Neural cell (in vitro differentiated cells): ENCODE measurements at regions not wholly inside any gene's neighbourhood (a gene's known extent, or its start where the extent isn't known, plus 50 kb on each side); places are given as distances from the start of the nearest gene placed in this dataset.

Experiments used
- H2AFZ ChIP-seq: fragments of 200-600, 300-800 bp; sonication (generic), shearing (Covaris generic); 2 replicates; pipeline ENCODE4 v1.6.0; 2014; ENCODE audit warnings: low read depth, mild to moderate bottlenecking, antibody characterized with exemption, low read length, moderate library complexity
- H3F3A ChIP-seq: fragments of 200-600 bp; shearing (Covaris generic); 2 replicates; pipeline ENCODE4 v1.6.1; 2016; ENCODE audit warnings: mild to moderate bottlenecking, moderate library complexity, mixed read lengths, antibody characterized with exemption, low read length; ENCODE audit not compliant: insufficient read depth, poor library complexity, severe bottlenecking
- H3K27ac ChIP-seq: fragments of 200-600, 300-800 bp; sonication (generic), shearing (Covaris generic); 2 replicates; pipeline ENCODE4 v1.5.1; 2014; ENCODE audit warnings: mild to moderate bottlenecking, low read length, moderate library complexity
- H3K27me3 ChIP-seq: fragments of 300-800, 200-600 bp; sonication (generic), shearing (Covaris generic); 2 replicates; pipeline ENCODE4 v1.6.0; 2014; ENCODE audit warnings: mild to moderate bottlenecking, low read depth, low read length, moderate library complexity; ENCODE audit not compliant: insufficient read depth
- H3K36me3 ChIP-seq: fragments of 300-800, 200-600 bp; sonication (generic), shearing (Covaris generic); 2 replicates; pipeline ENCODE4 v1.5.1; 2014; ENCODE audit warnings: mild to moderate bottlenecking, antibody characterized with exemption, low read length, moderate library complexity; ENCODE audit not compliant: insufficient read depth
- H3K4me2 ChIP-seq: fragments of 300-800, 200-600 bp; sonication (generic), shearing (Covaris generic); 2 replicates; pipeline ENCODE4 v1.6.0; 2014; ENCODE audit warnings: mild to moderate bottlenecking, low read length
- H3K4me3 ChIP-seq: fragments of 300-800, 200-600 bp; sonication (generic), shearing (Covaris generic); 2 replicates; pipeline ENCODE4 v1.5.1; 2014; ENCODE audit warnings: mild to moderate bottlenecking, low read length, moderate library complexity
- H3K79me2 ChIP-seq: fragments of 200-600 bp; shearing (Covaris generic); replicated peaks from 2 replicates; pipeline ENCODE4 v1.6.0; 2014; ENCODE audit warnings: mild to moderate bottlenecking, low read length, moderate library complexity; ENCODE audit not compliant: insufficient read depth
- H3K9ac ChIP-seq: fragments of 300-800, 200-600 bp; sonication (generic), shearing (Covaris generic); 2 replicates; pipeline ENCODE4 v1.6.1; 2016; ENCODE audit warnings: mild to moderate bottlenecking, low read length, mixed read lengths
- H3K9me2 ChIP-seq: fragments of 200-600 bp; shearing (Covaris generic); 2 replicates; pipeline ENCODE4 v1.6.1; 2016; ENCODE audit warnings: mild to moderate bottlenecking, low read length, mixed read lengths; ENCODE audit not compliant: insufficient read depth
- H3K9me3 ChIP-seq: fragments of 200-600, 300-800 bp; sonication (generic), shearing (Covaris generic); 2 replicates; pipeline ENCODE4 v1.6.1; 2016; ENCODE audit warnings: mild to moderate bottlenecking, mixed run types, low read length, moderate library complexity, mixed read lengths
- H4K20me1 ChIP-seq: fragments of 200-600 bp; shearing (Covaris generic); 2 replicates; pipeline ENCODE4 v1.6.1; 2016; ENCODE audit warnings: mild to moderate bottlenecking, mixed run types; ENCODE audit not compliant: insufficient read depth
- CTCF ChIP-seq: fragments of 450-650 bp; IDR thresholded peaks from 2 replicates; pipeline ENCODE4 v1.5.1; 2014; ENCODE audit warnings: antibody characterized with exemption, mild to moderate bottlenecking, moderate library complexity; ENCODE audit not compliant: poor library complexity, severe bottlenecking
- EP300 ChIP-seq: fragments of 450-650 bp; conservative IDR thresholded peaks from 2 replicates; pipeline ENCODE4 v1.6.1; 2014; ENCODE audit warnings: antibody characterized with exemption, mild to moderate bottlenecking, moderate library complexity; ENCODE audit not compliant: poor library complexity, severe bottlenecking
- EZH2 ChIP-seq: fragments of 200-600, 300-800 bp; shearing (Covaris generic), sonication (generic); IDR thresholded peaks from 2 replicates; pipeline ENCODE4 v1.6.1; 2014; ENCODE audit warnings: antibody characterized with exemption, low read length, borderline replicate concordance, mild to moderate bottlenecking; ENCODE audit not compliant: insufficient read depth, poor library complexity, severe bottlenecking
- MXI1 ChIP-seq: fragments of 450-650 bp; conservative IDR thresholded peaks from 2 replicates; pipeline ENCODE4 v1.6.1; 2014; ENCODE audit warnings: antibody characterized with exemption, mild to moderate bottlenecking; ENCODE audit not compliant: poor library complexity, severe bottlenecking
- POLR2AphosphoS5 ChIP-seq: IDR thresholded peaks from 2 replicates; pipeline ENCODE4 v1.6.1; 2012
- RAD21 ChIP-seq: fragments of 450-650 bp; conservative IDR thresholded peaks from 2 replicates; pipeline ENCODE4 v1.6.1; 2014; ENCODE audit warnings: antibody characterized with exemption, mild to moderate bottlenecking, moderate library complexity
- REST ChIP-seq: IDR thresholded peaks from 2 replicates; pipeline ENCODE4 v1.6.1; 2012; ENCODE audit warnings: borderline replicate concordance
- SMC3 ChIP-seq: fragments of 450-650 bp; conservative IDR thresholded peaks from 2 replicates; pipeline ENCODE4 v1.6.1; 2014; ENCODE audit warnings: antibody characterized with exemption, mild to moderate bottlenecking, moderate library complexity; ENCODE audit not compliant: poor library complexity
- TAF1 ChIP-seq: IDR thresholded peaks from 2 replicates; pipeline ENCODE4 v1.6.1; 2012; ENCODE audit warnings: low read depth

GRCh38 chr1:233543338-233544255, 70.3 kb upstream of the KCNK1 start:
- no peaks in the 10 kb centered on the region for H3K36me3 ChIP-seq
- no peak overlapping the region for H3K4me2 ChIP-seq
- H4K20me1 ChIP-seq: no peaks in the 10 kb centered on the region
- H3F3A ChIP-seq: no peaks in the 10 kb centered on the region
- H3K79me2 ChIP-seq: no peaks in the 10 kb centered on the region
- no peaks in the 10 kb centered on the region for H3K9me2 ChIP-seq
- H3K27me3 ChIP-seq: no peaks in the 10 kb centered on the region
- no peaks in the 10 kb centered on the region for H3K9me3 ChIP-seq
- no peak overlapping the region for H3K9ac ChIP-seq
- TF ChIP-seq REST: no peak
- TF ChIP-seq RAD21: no peak
- no peak for TF ChIP-seq SMC3
- no peak overlapping the region for H3K4me3 ChIP-seq
- H3K27ac ChIP-seq: no peak overlapping the region
- no peak overlapping the region for H2AFZ ChIP-seq

GRCh38 chr1:233544304-233544703, 69.6 kb upstream of the KCNK1 start:
- no peak overlapping the region for H3K27ac ChIP-seq
- no peaks in the 10 kb centered on the region for H3K9me3 ChIP-seq
- no peaks in the 10 kb centered on the region for H3F3A ChIP-seq
- no peak overlapping the region for H3K4me3 ChIP-seq
- no peaks in the 10 kb centered on the region for H3K36me3 ChIP-seq
- H3K27me3 ChIP-seq: no peaks in the 10 kb centered on the region
- H3K4me2 ChIP-seq: no peak overlapping the region
- no peak overlapping the region for H3K9ac ChIP-seq
- H3K9me2 ChIP-seq: no peaks in the 10 kb centered on the region
- TF ChIP-seq REST (no peak), EZH2 (no peak), POLR2AphosphoS5 (no peak), RAD21 (no peak), TAF1 (no peak), MXI1 (no peak), CTCF (no peak), SMC3 (no peak), EP300 (no peak)
- H2AFZ ChIP-seq: no peak overlapping the region
- no peaks in the 10 kb centered on the region for H4K20me1 ChIP-seq
- no peaks in the 10 kb centered on the region for H3K79me2 ChIP-seq
